GM12874 (cell line): ENCODE measurements at regions not wholly inside any gene's neighbourhood (a gene's known extent, or its start where the extent isn't known, plus 50 kb on each side); places are given as distances from the start of the nearest gene placed in this dataset.

Source experiments
- TF ChIP-seq, protein P1 (sequence below): IDR thresholded peaks from 2 replicates; pipeline ENCODE4 v1.5.1; 2011; ENCODE audit warnings: low read depth, mild to moderate bottlenecking, control low read depth, low read length, moderate library complexity; ENCODE audit not compliant: insufficient read depth

DNA sequence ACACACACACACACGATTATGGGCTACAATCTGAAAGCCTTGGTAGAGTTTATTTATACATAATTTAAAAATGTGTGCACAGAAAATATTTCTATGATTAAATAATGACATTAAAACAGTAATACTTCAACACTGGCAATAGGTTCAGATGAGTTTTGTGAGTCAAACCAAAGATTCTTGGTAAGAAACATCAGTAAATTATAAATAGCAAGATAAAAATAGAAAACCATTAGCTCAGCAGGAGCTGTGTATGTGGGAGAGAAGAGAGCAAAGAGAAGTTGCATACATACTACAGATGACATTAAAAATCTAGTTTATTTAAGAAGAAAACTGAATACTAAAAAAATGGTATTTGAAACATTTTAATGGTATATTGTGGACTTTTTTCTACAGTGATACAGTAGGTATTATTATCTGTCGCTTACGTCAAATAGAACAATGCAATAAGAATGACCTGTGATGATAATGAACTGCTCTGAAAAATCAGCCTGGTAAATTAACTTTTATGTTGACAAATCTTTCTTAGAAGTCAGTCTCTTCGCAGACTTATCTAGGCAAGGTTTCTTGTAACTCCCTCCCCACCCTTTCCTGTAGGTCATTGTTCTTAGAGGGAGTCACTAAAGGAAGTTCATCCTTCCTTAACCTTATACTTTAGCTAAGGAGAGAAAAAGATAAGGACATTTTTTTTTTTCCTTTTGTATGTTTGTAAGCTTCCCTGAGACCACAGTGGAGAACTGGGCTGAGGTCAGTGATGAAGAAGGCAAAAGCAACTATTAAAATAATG is 149.3 kb downstream of the GJA1 start:
- TF ChIP-seq, protein P1, sequence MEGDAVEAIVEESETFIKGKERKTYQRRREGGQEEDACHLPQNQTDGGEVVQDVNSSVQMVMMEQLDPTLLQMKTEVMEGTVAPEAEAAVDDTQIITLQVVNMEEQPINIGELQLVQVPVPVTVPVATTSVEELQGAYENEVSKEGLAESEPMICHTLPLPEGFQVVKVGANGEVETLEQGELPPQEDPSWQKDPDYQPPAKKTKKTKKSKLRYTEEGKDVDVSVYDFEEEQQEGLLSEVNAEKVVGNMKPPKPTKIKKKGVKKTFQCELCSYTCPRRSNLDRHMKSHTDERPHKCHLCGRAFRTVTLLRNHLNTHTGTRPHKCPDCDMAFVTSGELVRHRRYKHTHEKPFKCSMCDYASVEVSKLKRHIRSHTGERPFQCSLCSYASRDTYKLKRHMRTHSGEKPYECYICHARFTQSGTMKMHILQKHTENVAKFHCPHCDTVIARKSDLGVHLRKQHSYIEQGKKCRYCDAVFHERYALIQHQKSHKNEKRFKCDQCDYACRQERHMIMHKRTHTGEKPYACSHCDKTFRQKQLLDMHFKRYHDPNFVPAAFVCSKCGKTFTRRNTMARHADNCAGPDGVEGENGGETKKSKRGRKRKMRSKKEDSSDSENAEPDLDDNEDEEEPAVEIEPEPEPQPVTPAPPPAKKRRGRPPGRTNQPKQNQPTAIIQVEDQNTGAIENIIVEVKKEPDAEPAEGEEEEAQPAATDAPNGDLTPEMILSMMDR = no peak

DNA sequence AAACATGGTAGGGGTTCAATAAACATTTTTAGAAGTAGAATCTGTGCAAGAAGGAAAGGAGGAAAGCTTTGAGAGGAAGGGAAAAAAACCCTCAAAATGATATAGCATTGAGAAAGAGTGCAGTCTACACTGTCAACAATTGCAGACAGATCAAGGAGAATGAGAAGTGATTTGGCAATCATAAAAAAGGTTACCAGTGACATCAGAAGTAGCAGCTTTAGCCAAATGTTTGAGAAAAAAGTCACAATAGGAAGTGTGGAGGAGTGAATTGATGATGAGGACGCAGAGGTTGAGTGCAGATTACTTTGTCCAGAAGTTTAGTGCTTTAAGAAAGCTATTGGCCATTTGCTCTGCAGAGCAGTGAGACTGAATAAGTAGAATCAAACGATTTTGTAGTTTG is 155.0 kb downstream of the GJA1 start:
- TF ChIP-seq, protein P1 = no peak

DNA sequence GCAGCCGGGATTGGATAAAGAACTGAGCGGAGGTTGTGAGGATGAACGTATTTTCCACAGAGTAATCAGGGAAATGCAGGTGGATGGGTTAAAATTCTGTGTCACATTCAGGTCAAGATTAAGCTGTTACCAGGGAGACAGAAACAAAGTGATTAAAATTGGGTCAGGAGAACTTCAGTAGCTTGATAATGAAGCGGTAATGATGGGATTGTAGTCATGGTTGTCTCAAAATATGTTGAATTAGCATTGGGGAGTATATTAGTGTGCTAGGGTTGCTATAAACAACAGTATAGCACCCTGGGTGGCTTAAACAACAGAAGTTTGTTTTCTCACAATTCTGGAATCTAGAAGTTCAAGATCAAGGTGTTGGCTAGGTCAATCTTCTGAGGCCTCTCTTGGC is 155.5 kb downstream of the GJA1 start:
- TF ChIP-seq, protein P1 = no peak

DNA sequence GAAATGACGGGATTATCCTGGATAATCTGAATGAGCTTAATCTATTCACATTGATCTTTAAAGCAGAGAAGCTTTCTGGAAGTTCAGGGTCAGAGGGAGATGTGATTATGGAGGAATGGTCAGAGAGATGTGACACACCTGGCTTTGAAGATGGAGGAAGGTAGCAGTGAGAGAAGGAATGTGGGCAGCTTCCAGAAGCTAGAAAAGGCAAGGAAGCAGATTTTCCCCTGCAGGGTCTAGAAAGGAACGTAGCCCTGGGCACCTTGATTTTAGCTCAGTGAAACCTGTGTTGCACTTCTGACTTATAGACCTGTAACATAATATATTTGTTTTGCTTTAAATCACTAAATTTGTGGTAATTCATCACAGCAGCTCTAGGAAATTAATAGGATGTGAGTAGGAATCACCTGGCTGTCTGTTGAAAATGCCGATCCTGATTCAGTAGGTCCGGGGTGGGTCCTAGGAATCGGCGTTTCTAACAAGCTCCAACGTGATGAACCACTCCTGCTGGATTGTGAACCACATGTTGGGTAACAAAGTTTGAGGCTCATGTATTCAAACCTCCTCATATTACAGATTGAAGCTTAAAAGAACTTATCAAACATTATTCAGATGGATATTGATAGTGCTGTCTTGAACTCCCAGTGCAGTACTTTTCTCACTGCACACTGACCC is 157.0 kb downstream of the GJA1 start:
- TF ChIP-seq, protein P1 = no peak

DNA sequence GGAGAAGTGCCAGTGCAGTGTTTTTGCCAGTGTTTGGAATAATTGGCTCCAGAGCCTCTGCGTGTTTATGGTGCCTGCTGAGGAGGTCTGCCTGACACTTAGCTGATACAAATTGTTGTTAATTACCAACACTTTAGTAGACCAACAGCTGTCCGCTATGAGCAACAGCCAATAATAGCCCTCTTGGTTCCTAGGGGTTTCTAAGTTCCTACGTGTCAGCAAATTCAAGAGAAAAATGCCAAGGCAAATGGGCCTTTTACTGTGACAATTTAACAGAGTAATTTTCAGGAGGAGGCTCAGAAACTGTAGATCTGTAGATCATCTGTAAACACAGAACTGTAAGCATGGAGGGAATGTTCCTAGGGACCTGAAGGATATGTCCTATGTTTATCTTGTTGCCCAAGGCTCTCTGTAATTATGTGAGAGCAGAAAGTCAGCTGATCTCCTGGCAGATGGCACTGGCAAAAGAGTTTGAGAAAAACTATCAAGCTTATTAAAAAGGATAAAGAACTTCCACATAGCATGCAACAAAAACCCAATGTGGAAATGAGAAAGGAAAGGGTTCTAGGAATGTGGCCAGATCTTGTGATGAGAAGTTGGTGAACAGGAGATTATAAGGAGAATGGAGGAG is 157.7 kb downstream of the GJA1 start:
- TF ChIP-seq, protein P1 = no peak

DNA sequence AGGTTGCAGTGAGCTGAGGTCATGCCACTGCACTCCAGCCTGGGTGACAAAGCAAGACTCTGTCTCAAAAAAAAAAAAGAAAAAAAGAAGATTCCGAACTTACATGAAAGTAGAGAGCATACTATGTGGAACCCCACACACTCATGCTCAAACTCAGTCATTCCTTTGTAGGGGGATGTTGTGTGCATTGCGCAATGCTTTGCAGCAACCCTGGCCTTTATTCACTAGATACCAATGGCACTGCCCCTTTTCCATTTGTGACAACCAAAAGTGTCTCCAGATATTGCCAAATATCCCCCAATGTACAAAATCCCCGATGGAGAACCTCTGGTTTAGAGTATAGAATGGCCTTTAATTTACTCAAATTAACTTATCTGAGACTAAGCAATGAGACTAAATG is 158.6 kb downstream of the GJA1 start:
- TF ChIP-seq, protein P1 = no peak

DNA sequence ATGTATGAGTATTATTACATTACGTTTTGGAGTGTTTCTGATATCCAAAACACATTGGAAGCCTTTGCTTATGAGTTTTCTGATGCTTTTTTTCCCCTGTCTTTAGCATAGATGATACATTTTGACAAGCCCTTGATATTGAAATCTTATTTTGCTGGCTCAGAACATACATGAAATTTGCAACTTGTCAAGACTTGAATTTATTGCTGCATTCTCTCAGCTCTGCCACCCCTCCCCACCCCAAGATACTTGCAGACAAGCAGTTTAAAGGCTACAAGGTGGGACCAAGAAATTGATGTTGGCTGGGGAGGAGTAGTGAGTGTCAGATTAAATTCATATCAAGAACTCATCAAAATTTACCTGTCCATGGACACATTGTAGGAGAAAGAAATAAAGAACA is 160.2 kb downstream of the GJA1 start:
- TF ChIP-seq, protein P1 = no peak
